ENCODE measurements at regions not wholly inside any gene's neighbourhood (a gene's known extent, or its start where the extent isn't known, plus 50 kb on each side); places are given as distances from the start of the nearest gene placed in this dataset.

DNA sequence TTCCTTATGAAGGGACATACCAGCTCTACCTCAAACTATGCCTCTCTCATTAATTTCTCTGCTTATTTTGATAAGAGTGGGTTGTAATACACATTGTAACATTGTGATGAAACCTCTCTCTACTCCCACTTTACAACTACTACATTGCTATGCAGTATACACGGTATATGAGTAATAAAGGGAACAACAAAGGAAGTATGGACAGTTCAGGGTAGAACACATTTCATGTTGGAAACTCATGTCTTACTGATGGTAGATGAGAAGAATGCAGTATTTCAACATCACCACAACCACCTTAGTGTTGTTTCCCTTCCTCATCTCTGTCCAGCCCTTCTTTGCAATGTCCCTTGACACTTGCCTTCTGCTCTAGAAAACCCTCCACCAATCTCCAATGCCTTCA is 515.9 kb upstream of the CELF4 start:
- no peak overlapping the region for H4K5ac ChIP-seq (ENCODE audit: insufficient read length, low read depth, low read length)
- H2AFZ ChIP-seq (ENCODE audit: low read length): no peak overlapping the region
- H4K20me1 ChIP-seq (replicated peaks in 1 of 2; ENCODE audit: control insufficient read depth in 1 of 2, insufficient read depth in 2 of 2, low read length in 2 of 2): no peaks in the 10 kb centered on the region
- H3K4me1 ChIP-seq (replicated peaks in 1 of 4; ENCODE audit: control insufficient read depth in 3 of 4, insufficient read depth in 4 of 4, low read length in 3 of 4): no peaks in the 10 kb centered on the region; a peak in 1 of 7 replicates
- H3K56ac ChIP-seq (replicated peaks; ENCODE audit: insufficient read length, low read depth, low read length): no peak overlapping the region
- no peak for DNase-seq (ENCODE audit: low read depth in 1 of 2, low spot score in 2 of 2)
- H2BK20ac ChIP-seq (ENCODE audit: low read length): no peak overlapping the region
- H2BK120ac ChIP-seq (replicated peaks; ENCODE audit: low read depth, low read length): no peak overlapping the region
- no peaks in the 10 kb centered on the region for H3K79me2 ChIP-seq (ENCODE audit: control insufficient read depth in 1 of 2, insufficient read depth in 2 of 2, low read length in 2 of 2)
- H3K4me2 ChIP-seq (ENCODE audit: insufficient read depth in 1 of 2, low read depth in 2 of 2, low read length in 2 of 2): no peak overlapping the region
- H3K27ac ChIP-seq (ENCODE audit: low read depth, low read length): no peak overlapping the region
- no peak overlapping the region for H3K4me3 ChIP-seq (ENCODE audit: extremely low read depth in 1 of 4, insufficient read depth in 2 of 4, low read depth in 3 of 4, low read length in 4 of 4)
- no peak overlapping the region for H4K8ac ChIP-seq (ENCODE audit: extremely low read depth, insufficient read depth, low read length)
- no peak overlapping the region for H4K91ac ChIP-seq (replicated peaks; ENCODE audit: insufficient read length, low read length)
- H3K36me3 ChIP-seq (ENCODE audit: control insufficient read depth in 2 of 4, insufficient read depth in 4 of 4, low read length in 3 of 4): no peaks in the 10 kb centered on the region
- H3K23ac ChIP-seq (ENCODE audit: insufficient read length): no peak overlapping the region
- no peak overlapping the region for H3K14ac ChIP-seq (ENCODE audit: insufficient read length)
- H2AK5ac ChIP-seq (ENCODE audit: low read depth, low read length): no peak overlapping the region
- ChIA-PET POLR2A (ENCODE audit: partially characterized antibody) (no interaction called here), CTCF (ENCODE audit: partially characterized antibody) (no interaction called here)
- no peaks in the 10 kb centered on the region for H3K79me1 ChIP-seq (ENCODE audit: low read depth, low read length)
- H3K18ac ChIP-seq (ENCODE audit: extremely low read depth, low read length): no peak overlapping the region
- no peaks in the 10 kb centered on the region for H3K27me3 ChIP-seq (replicated peaks in 1 of 4; ENCODE audit: control insufficient read depth in 3 of 4, extremely low read depth in 1 of 4, insufficient read depth in 3 of 4, low read length in 3 of 4)
- no peak overlapping the region for H3K9ac ChIP-seq (replicated peaks in 1 of 4; ENCODE audit: extremely low read depth in 1 of 4, low read depth in 3 of 4, low read length in 3 of 4)
- H2BK12ac ChIP-seq (ENCODE audit: low read depth, low read length): no peak overlapping the region
- no peak overlapping the region for H3K4ac ChIP-seq (replicated peaks; ENCODE audit: insufficient read length, low read depth, low read length)
- 96% methylated on average over 1 of the region's 1 CpG; no CpG with 5 or more reads in 1 of the 2 experiments for WGBS, 2 experiments (ENCODE audit: extremely low coverage in 1 of 2, insufficient coverage in 1 of 2, insufficient read length in 1 of 2, insufficient replicate concordance in 2 of 2, low coverage in 1 of 2, low lambda C conversion rate in 2 of 2, missing lambda C conversion rate in 1 of 2)
- no peaks in the 10 kb centered on the region for H3K23me2 ChIP-seq (ENCODE audit: low read depth, low read length)
- H2BK5ac ChIP-seq (ENCODE audit: low read depth, low read length): no peak overlapping the region
- no peaks in the 10 kb centered on the region for H3K9me3 ChIP-seq (ENCODE audit: insufficient read depth in 2 of 2, low read depth in 1 of 2, low read length in 1 of 2)
- no peak for FAIRE-seq
- H2BK15ac ChIP-seq (ENCODE audit: low read length): no peak overlapping the region
- TF ChIP-seq, protein P1, sequence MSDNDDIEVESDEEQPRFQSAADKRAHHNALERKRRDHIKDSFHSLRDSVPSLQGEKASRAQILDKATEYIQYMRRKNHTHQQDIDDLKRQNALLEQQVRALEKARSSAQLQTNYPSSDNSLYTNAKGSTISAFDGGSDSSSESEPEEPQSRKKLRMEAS (IDR thresholded peaks at IDR 0.05): no peak
- TF ChIP-seq GTF2F1 (IDR thresholded peaks at IDR 0.05; ENCODE audit: borderline replicate concordance, low read depth, low read length): no peak
- TF ChIP-seq, protein P2, sequence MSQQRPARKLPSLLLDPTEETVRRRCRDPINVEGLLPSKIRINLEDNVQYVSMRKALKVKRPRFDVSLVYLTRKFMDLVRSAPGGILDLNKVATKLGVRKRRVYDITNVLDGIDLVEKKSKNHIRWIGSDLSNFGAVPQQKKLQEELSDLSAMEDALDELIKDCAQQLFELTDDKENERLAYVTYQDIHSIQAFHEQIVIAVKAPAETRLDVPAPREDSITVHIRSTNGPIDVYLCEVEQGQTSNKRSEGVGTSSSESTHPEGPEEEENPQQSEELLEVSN (IDR thresholded peaks at IDR 0.05): no peak
- TF ChIP-seq, protein P3, sequence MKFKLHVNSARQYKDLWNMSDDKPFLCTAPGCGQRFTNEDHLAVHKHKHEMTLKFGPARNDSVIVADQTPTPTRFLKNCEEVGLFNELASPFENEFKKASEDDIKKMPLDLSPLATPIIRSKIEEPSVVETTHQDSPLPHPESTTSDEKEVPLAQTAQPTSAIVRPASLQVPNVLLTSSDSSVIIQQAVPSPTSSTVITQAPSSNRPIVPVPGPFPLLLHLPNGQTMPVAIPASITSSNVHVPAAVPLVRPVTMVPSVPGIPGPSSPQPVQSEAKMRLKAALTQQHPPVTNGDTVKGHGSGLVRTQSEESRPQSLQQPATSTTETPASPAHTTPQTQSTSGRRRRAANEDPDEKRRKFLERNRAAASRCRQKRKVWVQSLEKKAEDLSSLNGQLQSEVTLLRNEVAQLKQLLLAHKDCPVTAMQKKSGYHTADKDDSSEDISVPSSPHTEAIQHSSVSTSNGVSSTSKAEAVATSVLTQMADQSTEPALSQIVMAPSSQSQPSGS (IDR thresholded peaks at IDR 0.05; ENCODE audit: low read length): no peak
- no peak for TF ChIP-seq SP4 (IDR thresholded peaks at IDR 0.05; ENCODE audit: low read length)
- TF ChIP-seq TCF12 (IDR thresholded peaks at IDR 0.05; ENCODE audit: low read depth, low read length): no peak
- TF ChIP-seq BACH1 (IDR thresholded peaks at IDR 0.05; ENCODE audit: low read length): no peak
- no peak for TF ChIP-seq RBBP5 (IDR thresholded peaks at IDR 0.05; ENCODE audit: borderline replicate concordance, low read depth, low read length)
- TF ChIP-seq SUZ12 (IDR thresholded peaks at IDR 0.05; ENCODE audit: low read length): no peak
- no peak for TF ChIP-seq KDM1A (IDR thresholded peaks at IDR 0.05; ENCODE audit: borderline replicate concordance, low read length)
- no peak for TF ChIP-seq SRF (IDR thresholded peaks at IDR 0.05; ENCODE audit: low read depth, low read length)
- no peak for TF ChIP-seq JUN (IDR thresholded peaks at IDR 0.05; ENCODE audit: low read depth, low read length)
- no peak for TF ChIP-seq SIX5 (IDR thresholded peaks at IDR 0.05; ENCODE audit: low read depth, low read length)
- TF ChIP-seq EGR1 (IDR thresholded peaks at IDR 0.05; ENCODE audit: borderline replicate concordance, low read depth, low read length): no peak

Measured in H1 (cell line).